ENCODE measurements at regions not wholly inside any gene's neighbourhood (a gene's known extent, or its start where the extent isn't known, plus 50 kb on each side); places are given as distances from the start of the nearest gene placed in this dataset.
"Not testable (repeated sequence)": the region's sequence is repeated elsewhere in the genome, so short reads cannot be mapped to it uniquely, and the experiment has no call there.

- no peak for DNase-seq (ENCODE audit: low read depth in 2 of 2)
Observed at GRCh38 chr5:57676222-57677098, 193.8 kb upstream of the ACTBL2 start.

GRCh38 chr5:57675236-57675635 lies 192.6 kb upstream of the ACTBL2 start:
- no peak for DNase-seq (ENCODE audit: low read depth in 2 of 2)

- DNase-seq (ENCODE audit: low read depth in 2 of 2): no peak
Observed at GRCh38 chr5:57671371-57671770, 188.8 kb upstream of the ACTBL2 start.

GRCh38 chr5:57666582-57666981 lies 184.0 kb upstream of the ACTBL2 start:
- no peak for DNase-seq (ENCODE audit: low read depth in 2 of 2)

GRCh38 chr5:57665146-57665936 lies 182.7 kb upstream of the ACTBL2 start:
- DNase-seq (ENCODE audit: low read depth in 2 of 2): no peak

GRCh38 chr5:57664700-57665099 lies 182.1 kb upstream of the ACTBL2 start:
- DNase-seq (ENCODE audit: low read depth in 2 of 2): no peak

- DNase-seq (ENCODE audit: low read depth in 2 of 2): no peak
Observed at GRCh38 chr5:57663466-57663865, 180.9 kb upstream of the ACTBL2 start.

GRCh38 chr5:57662991-57663390 lies 180.4 kb upstream of the ACTBL2 start:
- DNase-seq (ENCODE audit: low read depth in 2 of 2): no peak

GRCh38 chr5:57659886-57660285 lies 177.3 kb upstream of the ACTBL2 start:
- no peak for DNase-seq (ENCODE audit: low read depth in 2 of 2)

GRCh38 chr5:57658018-57658417 lies 175.4 kb upstream of the ACTBL2 start:
- DNase-seq (ENCODE audit: low read depth in 2 of 2): no peak

- no peak for DNase-seq (ENCODE audit: low read depth in 2 of 2)
Observed at GRCh38 chr5:57655228-57655627, 172.6 kb upstream of the ACTBL2 start.

- DNase-seq (ENCODE audit: low read depth in 2 of 2): no peak
Observed at GRCh38 chr5:57653636-57654290, 171.2 kb upstream of the ACTBL2 start.

GRCh38 chr5:57651127-57651526 lies 168.5 kb upstream of the ACTBL2 start:
- no peak for DNase-seq (ENCODE audit: low read depth in 2 of 2)

GRCh38 chr5:57650360-57651069 lies 167.9 kb upstream of the ACTBL2 start:
- no peak for DNase-seq (ENCODE audit: low read depth in 2 of 2)

GRCh38 chr5:57642698-57643097 lies 160.1 kb upstream of the ACTBL2 start:
- DNase-seq (ENCODE audit: low read depth in 2 of 2): no peak

- no peak for DNase-seq (ENCODE audit: low read depth in 2 of 2)
Observed at GRCh38 chr5:57642066-57642465, 159.5 kb upstream of the ACTBL2 start.

- no peak for DNase-seq (ENCODE audit: low read depth in 2 of 2)
Observed at GRCh38 chr5:57635146-57635777, 152.7 kb upstream of the ACTBL2 start.

GRCh38 chr5:57632937-57633336 lies 150.3 kb upstream of the ACTBL2 start:
- no peak for DNase-seq (ENCODE audit: low read depth in 2 of 2)

- DNase-seq (ENCODE audit: low read depth in 2 of 2): not testable (repeated sequence)
Observed at GRCh38 chr5:57631139-57631538, 148.5 kb upstream of the ACTBL2 start.

- DNase-seq (ENCODE audit: low read depth in 2 of 2): no peak
Observed at GRCh38 chr5:57627661-57628060, 145.1 kb upstream of the ACTBL2 start.

GRCh38 chr5:57626703-57627102 lies 144.1 kb upstream of the ACTBL2 start:
- DNase-seq (ENCODE audit: low read depth in 2 of 2): no peak

Data from stimulated activated CD4-positive, alpha-beta T cell treated with anti-CD3 and anti-CD28 coated beads, Interleukin-4, amount 100 ng/mL, for 48 hours (primary cell).